Endothelial cell of umbilical vein (primary cell): ENCODE measurements at regions not wholly inside any gene's neighbourhood (a gene's known extent, or its start where the extent isn't known, plus 50 kb on each side); places are given as distances from the start of the nearest gene placed in this dataset.

Source experiments
- BruUV-seq: library from RNA; stranded (reverse); fragments of 400-500 nt; replicated peaks from 2 replicates; lab custom pipeline; 2021; lab: Mats Ljungman, UMichigan
- CTCF ChIA-PET: fragments of 300-600, 350-600 bp; sonication (Branson Sonifier 250); formaldehyde crosslinking; loops from one replicate; lab custom pipeline; 2021; ENCODE audit warnings: antibody characterized with exemption, inconsistent platforms; lab: Charles Lee
- POLR2A ChIA-PET: fragments of 300-600, 350-600 bp; sonication (Branson Sonifier 250); formaldehyde crosslinking; loops from one replicate; lab custom pipeline; 2021; ENCODE audit warnings: antibody characterized with exemption, inconsistent platforms; lab: Charles Lee
- DNase-seq: peaks from one replicate; pipeline ENCODE4 v3.0.0-alpha.2; 2011; ENCODE audit warnings: low read depth, low spot score
- FAIRE-seq: peaks from 2 replicates; lab custom pipeline; 2011; peaks lifted over from hg19 to GRCh38; lab: Jason Lieb, UNC
- H2AFZ ChIP-seq: 2 replicates; pipeline ENCODE4 v1.6.0; 2012; ENCODE audit warnings: low read depth, low read length, control low read depth, inconsistent platforms
- H3K27ac ChIP-seq: 2 replicates; pipeline ENCODE4 v1.5.1; 2011; ENCODE audit warnings: low read depth, mild to moderate bottlenecking, control low read depth, low read length, moderate library complexity; ENCODE audit not compliant: insufficient read depth
- H3K27me3 ChIP-seq, 2 experiments: 2 replicates each; pipeline versions ENCODE4 v1.6.0 to v1.6.1; 2011; ENCODE audit warnings: low read length in 2 of 2, mixed read lengths in 1 of 2; ENCODE audit not compliant: control insufficient read depth in 2 of 2, insufficient read depth in 2 of 2
- H3K36me3 ChIP-seq, 2 experiments: 2 replicates in 1 of 2; 3 replicates in 1 of 2; pipeline ENCODE4 v1.5.1; 2011; ENCODE audit warnings: low read length in 2 of 2, mild to moderate bottlenecking in 1 of 2, moderate library complexity in 1 of 2; ENCODE audit not compliant: control insufficient read depth in 2 of 2, insufficient read depth in 2 of 2; ENCODE audit errors: extremely low read depth in 1 of 2
- H3K4me1 ChIP-seq: 3 replicates; pipeline ENCODE4 v1.5.1; 2011; ENCODE audit warnings: mild to moderate bottlenecking, low read length; ENCODE audit not compliant: control insufficient read depth, insufficient read depth; ENCODE audit errors: extremely low read depth
- H3K4me2 ChIP-seq: 2 replicates; pipeline ENCODE4 v1.6.1; 2011; ENCODE audit warnings: low read length, control low read depth, mixed read lengths; ENCODE audit not compliant: insufficient read depth
- H3K4me3 ChIP-seq, 3 experiments: fragments of 200-600 bp in 1 of 3; sonication (generic), shearing (Covaris generic) in 1 of 3; replicated peaks in 1 of 3; 2 replicates each; pipeline ENCODE4 v1.5.1; 2011 to 2016; ENCODE audit warnings: control low read depth in 3 of 3, low read length in 3 of 3, mild to moderate bottlenecking in 2 of 3, inconsistent platforms in 1 of 3, low read depth in 1 of 3, moderate library complexity in 1 of 3; ENCODE audit not compliant: insufficient read depth in 1 of 3
- H3K79me2 ChIP-seq: 2 replicates; pipeline ENCODE4 v1.6.0; 2012; ENCODE audit warnings: low read length, inconsistent platforms; ENCODE audit not compliant: control insufficient read depth, insufficient read depth
- H3K9ac ChIP-seq: replicated peaks from 2 replicates; pipeline ENCODE3; 2011; ENCODE audit warnings: low read length, control low read depth; ENCODE audit not compliant: insufficient read depth; ENCODE audit errors: extremely low read depth
- H3K9me1 ChIP-seq: replicated peaks from 3 replicates; pipeline ENCODE4 v1.6.0; 2011; ENCODE audit warnings: mild to moderate bottlenecking, low read length; ENCODE audit not compliant: control insufficient read depth, insufficient read depth; ENCODE audit errors: extremely low read depth
- H3K9me3 ChIP-seq: replicated peaks from 2 replicates; pipeline ENCODE4 v1.5.1; 2012; ENCODE audit warnings: low read length, inconsistent platforms; ENCODE audit not compliant: control insufficient read depth, insufficient read depth
- H4K20me1 ChIP-seq: replicated peaks from 2 replicates; pipeline ENCODE3; 2011; ENCODE audit warnings: mild to moderate bottlenecking, low read length; ENCODE audit not compliant: control insufficient read depth, insufficient read depth; ENCODE audit errors: extremely low read depth
- EZH2 ChIP-seq: IDR thresholded peaks from 2 replicates; pipeline ENCODE4 v1.6.1; 2012; ENCODE audit warnings: borderline replicate concordance, low read depth, mild to moderate bottlenecking, moderate library complexity, low read length, inconsistent platforms; ENCODE audit not compliant: severe bottlenecking
- FOS ChIP-seq: IDR thresholded peaks from 2 replicates; pipeline ENCODE4 v1.6.1; 2011; ENCODE audit warnings: mild to moderate bottlenecking, low read length, moderate library complexity, borderline replicate concordance; ENCODE audit not compliant: insufficient read depth
- GATA2 ChIP-seq: IDR thresholded peaks from 2 replicates; pipeline ENCODE4 v1.7.0; 2011; ENCODE audit warnings: low read depth, mild to moderate bottlenecking, moderate library complexity, mixed read lengths, low read length; ENCODE audit not compliant: insufficient read length, insufficient read depth
- JUN ChIP-seq: IDR thresholded peaks from 2 replicates; pipeline ENCODE4 v1.6.1; 2011; ENCODE audit warnings: borderline replicate concordance, low read depth; ENCODE audit not compliant: insufficient read length, insufficient read depth
- MYC ChIP-seq: IDR thresholded peaks from one replicate; pipeline ENCODE4 v1.6.1; 2011; ENCODE audit warnings: mild to moderate bottlenecking, low read depth, low read length
- POLR2A ChIP-seq: IDR thresholded peaks from 2 replicates; pipeline ENCODE4 v1.6.1; 2012; ENCODE audit warnings: low read depth, mild to moderate bottlenecking, control low read depth, low read length
- POLR2AphosphoS5 ChIP-seq: IDR thresholded peaks from 2 replicates; pipeline ENCODE4 v1.6.1; 2012; ENCODE audit warnings: low read depth, mild to moderate bottlenecking, control low read depth, low read length, moderate library complexity; ENCODE audit not compliant: insufficient read depth
- dilution Hi-C: fragments of 300-500 bp; cut with MboI; formaldehyde crosslinking; loops from one replicate; pipeline ENCODE4 v1.15.0; 2019; ENCODE audit warnings: low sequenced_read_pairs; ENCODE audit not compliant: extremely low pct_ligation_motif_present
- intact Hi-C: fragments of 100-400 bp; cut with micrococcal nuclease; formaldehyde crosslinking; loops from one replicate; pipeline ENCODE4 v1.10.0; 2022
- TF ChIP-seq, protein P1 (sequence below), 2 donors: IDR thresholded peaks; 1 replicate in 1 of 2; 2 replicates in 1 of 2; pipeline ENCODE4 v1.5.1; 2011; ENCODE audit warnings: low read length in 2 of 2, mild to moderate bottlenecking in 2 of 2, moderate library complexity in 2 of 2, control low read depth in 1 of 2, inconsistent platforms in 1 of 2, low read depth in 1 of 2; ENCODE audit not compliant: insufficient read depth in 1 of 2; ENCODE audit errors: extremely low read depth in 1 of 2
- TF ChIP-seq, protein P2 (sequence below): IDR thresholded peaks from 2 replicates; pipeline ENCODE4 v1.6.1; 2011; ENCODE audit not compliant: insufficient read depth, insufficient read length

GRCh38 chr18:24802456-24802855 lies 342.0 kb downstream of the HRH4 start:
- TF ChIP-seq JUN (no peak), POLR2A (no peak), MYC (no peak), POLR2AphosphoS5 (no peak), GATA2 (no peak), EZH2 (no peak), FOS (no peak)
- TF ChIP-seq, protein P1, sequence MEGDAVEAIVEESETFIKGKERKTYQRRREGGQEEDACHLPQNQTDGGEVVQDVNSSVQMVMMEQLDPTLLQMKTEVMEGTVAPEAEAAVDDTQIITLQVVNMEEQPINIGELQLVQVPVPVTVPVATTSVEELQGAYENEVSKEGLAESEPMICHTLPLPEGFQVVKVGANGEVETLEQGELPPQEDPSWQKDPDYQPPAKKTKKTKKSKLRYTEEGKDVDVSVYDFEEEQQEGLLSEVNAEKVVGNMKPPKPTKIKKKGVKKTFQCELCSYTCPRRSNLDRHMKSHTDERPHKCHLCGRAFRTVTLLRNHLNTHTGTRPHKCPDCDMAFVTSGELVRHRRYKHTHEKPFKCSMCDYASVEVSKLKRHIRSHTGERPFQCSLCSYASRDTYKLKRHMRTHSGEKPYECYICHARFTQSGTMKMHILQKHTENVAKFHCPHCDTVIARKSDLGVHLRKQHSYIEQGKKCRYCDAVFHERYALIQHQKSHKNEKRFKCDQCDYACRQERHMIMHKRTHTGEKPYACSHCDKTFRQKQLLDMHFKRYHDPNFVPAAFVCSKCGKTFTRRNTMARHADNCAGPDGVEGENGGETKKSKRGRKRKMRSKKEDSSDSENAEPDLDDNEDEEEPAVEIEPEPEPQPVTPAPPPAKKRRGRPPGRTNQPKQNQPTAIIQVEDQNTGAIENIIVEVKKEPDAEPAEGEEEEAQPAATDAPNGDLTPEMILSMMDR (IDR thresholded peaks at IDR 0.05; ENCODE audit: extremely low read depth in 1 of 2, insufficient read depth in 1 of 2, low read depth in 1 of 2, low read length in 2 of 2) = no peak
- TF ChIP-seq, protein P2, sequence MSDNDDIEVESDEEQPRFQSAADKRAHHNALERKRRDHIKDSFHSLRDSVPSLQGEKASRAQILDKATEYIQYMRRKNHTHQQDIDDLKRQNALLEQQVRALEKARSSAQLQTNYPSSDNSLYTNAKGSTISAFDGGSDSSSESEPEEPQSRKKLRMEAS = no peak
- CTCF ChIA-PET = interaction anchor here (1.2 kb wide), 1 partner anchor 8 kb away, joined by 3 read pairs; no protein-coding TSS in a partner anchor

More at GRCh38 chr18:24802456-24802855, 342.0 kb downstream of the HRH4 start:
- DNase-seq = no peak
- POLR2A ChIA-PET = no interaction called here
- H3K4me1 ChIP-seq = no peaks in the 10 kb centered on the region
- no peaks in the 10 kb centered on the region for H3K9me1 ChIP-seq
- no peaks in the 10 kb centered on the region for H4K20me1 ChIP-seq
- no peak overlapping the region for H3K4me2 ChIP-seq
- H3K79me2 ChIP-seq = no peaks in the 10 kb centered on the region
- no peaks in the 10 kb centered on the region for H3K36me3 ChIP-seq
- no peaks in the 10 kb centered on the region for H3K9me3 ChIP-seq
- no peak overlapping the region for H3K9ac ChIP-seq
- no peak for FAIRE-seq
- no peak overlapping the region for H2AFZ ChIP-seq
- BruUV-seq = no TSS peak
- no peak overlapping the region for H3K27ac ChIP-seq
- H3K4me3 ChIP-seq = no peak overlapping the region
- intact Hi-C loops = no loop called here
- peaks cover 2 to 3% of the 10 kb centered on the region in 2 experiments for H3K27me3 ChIP-seq
- dilution Hi-C loops = no loop called here
